ENCODE measurements at regions not wholly inside any gene's neighbourhood (a gene's known extent, or its start where the extent isn't known, plus 50 kb on each side); places are given as distances from the start of the nearest gene placed in this dataset.

DNA sequence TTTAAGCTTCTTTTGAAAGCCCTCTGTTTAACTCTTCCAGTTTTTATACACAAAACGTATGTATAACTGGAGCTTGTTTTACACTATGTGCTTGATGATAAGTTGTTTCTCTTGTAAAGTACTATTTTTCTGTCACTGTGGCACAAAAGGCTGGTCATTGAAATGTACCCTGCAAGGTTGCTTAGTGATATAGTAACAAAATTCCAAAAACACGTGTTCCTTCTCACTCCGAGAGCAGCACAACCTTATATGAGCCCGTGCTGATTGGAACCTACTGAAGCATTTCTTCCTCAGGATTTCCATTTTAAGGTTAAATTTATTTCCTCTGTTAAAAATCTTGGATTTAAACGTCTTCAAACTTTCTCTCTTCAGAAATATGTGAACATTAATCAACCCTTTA, 772.9 kb upstream of the TENM3 start (continued):
- no peak for TF ChIP-seq ARID2 (CRISPR knock-in tag; IDR thresholded peaks at IDR 0.05; ENCODE audit: borderline replicate concordance)
- no peak for TF ChIP-seq STAT5B (CRISPR knock-in tag; IDR thresholded peaks at IDR 0.05)
- TF ChIP-seq ZNF44 (CRISPR knock-in tag; IDR thresholded peaks at IDR 0.05) = no peak
- no peak for TF ChIP-seq SNAI1 (CRISPR knock-in tag; IDR thresholded peaks at IDR 0.05; ENCODE audit: borderline replicate concordance)
- TF ChIP-seq, protein P1, sequence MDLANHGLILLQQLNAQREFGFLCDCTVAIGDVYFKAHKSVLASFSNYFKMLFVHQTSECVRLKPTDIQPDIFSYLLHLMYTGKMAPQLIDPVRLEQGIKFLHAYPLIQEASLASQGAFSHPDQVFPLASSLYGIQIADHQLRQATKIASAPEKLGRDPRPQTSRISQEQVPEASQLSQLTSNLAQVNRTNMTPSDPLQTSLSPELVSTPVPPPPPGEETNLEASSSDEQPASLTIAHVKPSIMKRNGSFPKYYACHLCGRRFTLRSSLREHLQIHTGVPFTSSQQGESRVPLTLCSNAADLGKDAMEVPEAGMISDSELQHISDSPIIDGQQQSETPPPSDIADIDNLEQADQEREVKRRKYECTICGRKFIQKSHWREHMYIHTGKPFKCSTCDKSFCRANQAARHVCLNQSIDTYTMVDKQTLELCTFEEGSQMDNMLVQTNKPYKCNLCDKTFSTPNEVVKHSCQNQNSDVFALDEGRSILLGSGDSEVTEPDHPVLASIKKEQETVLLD (CRISPR knock-in tag; IDR thresholded peaks at IDR 0.05; ENCODE audit: low read depth) = no peak
- no peak for TF ChIP-seq ZIK1 (CRISPR knock-in tag; IDR thresholded peaks at IDR 0.05; ENCODE audit: borderline replicate concordance, low read depth)
- TF ChIP-seq ZNF713 (CRISPR knock-in tag; IDR thresholded peaks at IDR 0.05) = no peak

DNA sequence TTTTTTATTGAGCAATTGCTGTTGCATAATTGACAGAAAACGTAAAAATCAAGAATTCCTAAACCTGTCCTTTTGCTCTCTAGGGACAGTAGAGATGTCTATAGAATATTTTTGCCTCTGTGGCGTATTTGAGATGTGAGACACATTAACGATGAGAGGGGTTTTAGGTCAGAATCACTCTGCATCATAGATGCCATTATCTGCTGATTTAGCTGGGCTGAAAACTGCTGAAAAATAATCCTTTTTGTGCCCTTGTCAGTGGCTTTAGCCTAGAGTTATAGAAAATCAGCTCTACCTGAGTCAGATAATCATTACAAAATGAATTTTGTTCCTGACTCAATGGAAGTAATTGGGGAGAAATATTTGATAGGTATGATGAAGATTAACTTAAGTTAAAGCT, 767.8 kb upstream of the TENM3 start:
- ATAC-seq (no peak), DNase-seq (ENCODE audit: low spot score) (no peak), FAIRE-seq (no peak)
- no peaks in the 10 kb centered on the region for H3K4me1 ChIP-seq (ENCODE audit: insufficient read depth, low read length)
- no peak overlapping the region for H3K4me3 ChIP-seq (replicated peaks in 1 of 3; ENCODE audit: insufficient read depth in 1 of 3, low read depth in 2 of 3, low read length in 3 of 3)
- intact Hi-C loops (cut with micrococcal nuclease; ENCODE audit: unreplicated experiment) = no loop called here
- no peak overlapping the region for H3K27ac ChIP-seq (ENCODE audit: extremely low read length, insufficient read depth, low read length)
- no TSS peak for BruUV-seq (replicated peaks)
- no peaks in the 10 kb centered on the region for H3K79me2 ChIP-seq (ENCODE audit: insufficient read depth, low read length)
- no peaks in the 10 kb centered on the region for H3K27me3 ChIP-seq (ENCODE audit: control insufficient read depth in 1 of 2, insufficient read depth in 2 of 2, low read length in 2 of 2)
- no peak overlapping the region for H2AFZ ChIP-seq (ENCODE audit: low read length)
- H4K20me1 ChIP-seq (ENCODE audit: insufficient read depth, low read length) = no peaks in the 10 kb centered on the region
- TF ChIP-seq MAFK (conservative IDR thresholded peaks at IDR 0.05 in 1 of 2, IDR thresholded peaks at IDR 0.05 in 1 of 2; ENCODE audit: low read length in 2 of 2) = no peak
- TF ChIP-seq JUNB (CRISPR knock-in tag; IDR thresholded peaks at IDR 0.05; ENCODE audit: borderline replicate concordance) = no peak
- no peak for TF ChIP-seq ZNF556 (CRISPR knock-in tag; IDR thresholded peaks at IDR 0.05; ENCODE audit: borderline replicate concordance)
- no peak for TF ChIP-seq FOSL1 (CRISPR knock-in tag; IDR thresholded peaks at IDR 0.05; ENCODE audit: borderline replicate concordance)
- TF ChIP-seq, protein P2, sequence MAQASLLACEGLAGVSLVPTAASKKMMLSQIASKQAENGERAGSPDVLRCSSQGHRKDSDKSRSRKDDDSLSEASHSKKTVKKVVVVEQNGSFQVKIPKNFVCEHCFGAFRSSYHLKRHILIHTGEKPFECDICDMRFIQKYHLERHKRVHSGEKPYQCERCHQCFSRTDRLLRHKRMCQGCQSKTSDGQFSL (CRISPR knock-in tag; IDR thresholded peaks at IDR 0.05) = no peak
- TF ChIP-seq ERF (CRISPR knock-in tag; IDR thresholded peaks at IDR 0.05) = no peak
- CTCF ChIA-PET (ENCODE audit: low intra/inter-chr PET ratio, low total read pairs) = no interaction called here
- POLR2A ChIA-PET = no interaction called here
- no peak overlapping the region for H3K9ac ChIP-seq (ENCODE audit: insufficient read depth, low read depth, low read length)
- 5% methylated on average over 3 of the region's 3 CpGs for WGBS (ENCODE audit: low lambda C conversion rate)
- no peaks in the 10 kb centered on the region for H3K36me3 ChIP-seq (replicated peaks in 1 of 2; ENCODE audit: control insufficient read depth in 1 of 2, insufficient read depth in 2 of 2, low read length in 2 of 2)
- in situ Hi-C loops (cut with HindIII; ENCODE audit: extremely low pct_ligation_motif_present, low pct_unique_long_range_greater_than_20kb) = no loop called here
- H3K4me2 ChIP-seq (ENCODE audit: low read depth, low read length) = no peak overlapping the region
- H3K9me3 ChIP-seq (ENCODE audit: low read length) = no peaks in the 10 kb centered on the region

All from HepG2 (cell line).